ENCODE measurements at regions not wholly inside any gene's neighbourhood (a gene's known extent, or its start where the extent isn't known, plus 50 kb on each side); places are given as distances from the start of the nearest gene placed in this dataset.

DNA sequence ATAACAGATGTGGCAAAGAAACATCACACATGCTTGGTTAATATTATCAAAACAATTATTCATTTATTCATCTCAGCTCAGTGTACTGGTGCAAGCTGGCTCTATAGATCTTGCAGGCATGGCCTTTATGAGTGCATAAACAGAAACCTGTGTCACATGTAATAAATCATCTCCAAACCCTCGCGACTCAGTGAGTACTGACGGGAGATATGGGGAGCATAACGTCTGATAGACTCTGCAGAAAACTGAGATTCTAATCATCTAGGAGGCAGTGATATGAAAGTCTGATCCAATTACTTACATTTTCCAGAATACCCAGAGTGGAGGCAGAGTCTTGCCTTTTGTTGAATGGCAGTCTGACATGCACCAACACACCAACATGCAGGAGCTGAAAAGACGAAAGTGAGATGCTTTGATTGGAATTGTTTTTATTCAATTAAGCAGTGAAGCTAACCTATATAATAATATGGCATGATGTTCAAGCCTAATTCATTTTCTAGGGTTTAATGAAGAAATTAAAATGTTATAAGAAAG is 416.8 kb downstream of the RNF144A start:
- TF ChIP-seq, protein P1, sequence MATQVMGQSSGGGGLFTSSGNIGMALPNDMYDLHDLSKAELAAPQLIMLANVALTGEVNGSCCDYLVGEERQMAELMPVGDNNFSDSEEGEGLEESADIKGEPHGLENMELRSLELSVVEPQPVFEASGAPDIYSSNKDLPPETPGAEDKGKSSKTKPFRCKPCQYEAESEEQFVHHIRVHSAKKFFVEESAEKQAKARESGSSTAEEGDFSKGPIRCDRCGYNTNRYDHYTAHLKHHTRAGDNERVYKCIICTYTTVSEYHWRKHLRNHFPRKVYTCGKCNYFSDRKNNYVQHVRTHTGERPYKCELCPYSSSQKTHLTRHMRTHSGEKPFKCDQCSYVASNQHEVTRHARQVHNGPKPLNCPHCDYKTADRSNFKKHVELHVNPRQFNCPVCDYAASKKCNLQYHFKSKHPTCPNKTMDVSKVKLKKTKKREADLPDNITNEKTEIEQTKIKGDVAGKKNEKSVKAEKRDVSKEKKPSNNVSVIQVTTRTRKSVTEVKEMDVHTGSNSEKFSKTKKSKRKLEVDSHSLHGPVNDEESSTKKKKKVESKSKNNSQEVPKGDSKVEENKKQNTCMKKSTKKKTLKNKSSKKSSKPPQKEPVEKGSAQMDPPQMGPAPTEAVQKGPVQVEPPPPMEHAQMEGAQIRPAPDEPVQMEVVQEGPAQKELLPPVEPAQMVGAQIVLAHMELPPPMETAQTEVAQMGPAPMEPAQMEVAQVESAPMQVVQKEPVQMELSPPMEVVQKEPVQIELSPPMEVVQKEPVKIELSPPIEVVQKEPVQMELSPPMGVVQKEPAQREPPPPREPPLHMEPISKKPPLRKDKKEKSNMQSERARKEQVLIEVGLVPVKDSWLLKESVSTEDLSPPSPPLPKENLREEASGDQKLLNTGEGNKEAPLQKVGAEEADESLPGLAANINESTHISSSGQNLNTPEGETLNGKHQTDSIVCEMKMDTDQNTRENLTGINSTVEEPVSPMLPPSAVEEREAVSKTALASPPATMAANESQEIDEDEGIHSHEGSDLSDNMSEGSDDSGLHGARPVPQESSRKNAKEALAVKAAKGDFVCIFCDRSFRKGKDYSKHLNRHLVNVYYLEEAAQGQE (IDR thresholded peaks at IDR 0.05; ENCODE audit: insufficient read depth in 1 of 2, low read depth in 2 of 2, low read length in 2 of 2) = no peak
- TF ChIP-seq SIN3A (IDR thresholded peaks at IDR 0.05; ENCODE audit: borderline replicate concordance, insufficient read depth, low read length) = no peak
